B cell (primary cell): ENCODE measurements at regions not wholly inside any gene's neighbourhood (a gene's known extent, or its start where the extent isn't known, plus 50 kb on each side); places are given as distances from the start of the nearest gene placed in this dataset.

Experiments
- ATAC-seq: fragments of 200-7000 bp; cut with Tn5 transposase; one replicate; pipeline ENCODE4 v1.10.0; 2021; ENCODE audit warnings: low read depth, mild to moderate bottlenecking, moderate number of reproducible peaks, moderate library complexity
- CTCF ChIA-PET: fragments of 350-600 bp; sonication (Branson Sonifier 250); formaldehyde crosslinking; loops from one replicate; lab custom pipeline; 2021; ENCODE audit warnings: antibody characterized with exemption, inconsistent platforms; lab: Charles Lee
- POLR2A ChIA-PET: fragments of 350-600 bp; sonication (Branson Sonifier 250); formaldehyde crosslinking; loops from one replicate; lab custom pipeline; 2021; ENCODE audit warnings: antibody characterized with exemption; lab: Charles Lee
- DNase-seq: peaks from one replicate; pipeline ENCODE4 v3.0.0; 2013
- H2AFZ ChIP-seq: 2 replicates; pipeline ENCODE4 v1.6.1; 2012; ENCODE audit warnings: mild to moderate bottlenecking, low read depth, low read length; ENCODE audit not compliant: insufficient read depth, poor library complexity, severe bottlenecking
- H3K27ac ChIP-seq, 2 donors: 1 replicate in 1 of 2; 2 replicates in 1 of 2; pipeline ENCODE4 v1.5.1; 2012 to 2013; ENCODE audit warnings: low read length in 2 of 2, mild to moderate bottlenecking in 2 of 2, moderate library complexity in 1 of 2
- H3K27me3 ChIP-seq, 4 experiments: fragments of 200-600 bp in 1 of 4; sonication (generic) in 1 of 4; replicated peaks in 1 of 4; 1 replicate in 2 of 4; 2 replicates in 2 of 4; pipeline versions ENCODE4 v1.6.1 to v1.7.0; 2013 to 2016; ENCODE audit warnings: low read length in 3 of 4, mild to moderate bottlenecking in 2 of 4, mixed read lengths in 1 of 4, moderate library complexity in 1 of 4; ENCODE audit not compliant: insufficient read depth in 4 of 4, control insufficient read depth in 3 of 4; ENCODE audit errors: control extremely low read depth in 1 of 4
- H3K36me3 ChIP-seq, 2 experiments: replicated peaks in 1 of 2; 1 replicate in 1 of 2; 2 replicates in 1 of 2; pipeline versions ENCODE4 v1.6.1 to v1.7.1; 2013; ENCODE audit warnings: low read length in 1 of 2; ENCODE audit not compliant: insufficient read depth in 2 of 2, control insufficient read depth in 1 of 2; ENCODE audit errors: control extremely low read depth in 1 of 2, extremely low read depth in 1 of 2
- H3K4me1 ChIP-seq, 2 donors: fragments of 200-600 bp in 1 of 2; sonication (generic) in 1 of 2; 1 replicate in 1 of 2; 2 replicates in 1 of 2; pipeline versions ENCODE4 v1.5.1 to v1.6.1; 2013 to 2017; ENCODE audit warnings: low read length in 2 of 2; ENCODE audit not compliant: control insufficient read depth in 2 of 2, insufficient read depth in 2 of 2
- H3K4me2 ChIP-seq: replicated peaks from 2 replicates; pipeline ENCODE3; 2012; ENCODE audit warnings: mild to moderate bottlenecking, low read depth, low read length; ENCODE audit not compliant: poor library complexity, severe bottlenecking
- H3K4me3 ChIP-seq, 5 experiments: fragments of 200-600 bp in 1 of 5; sonication (generic) in 1 of 5; 1 replicate in 3 of 5; 2 replicates in 2 of 5; pipeline versions ENCODE4 v1.5.1 to v1.7.0; 2011 to 2016; ENCODE audit warnings: low read length in 4 of 5, mild to moderate bottlenecking in 4 of 5, low read depth in 2 of 5, control low read depth in 1 of 5, moderate library complexity in 1 of 5; ENCODE audit not compliant: insufficient read depth in 1 of 5; ENCODE audit errors: control extremely low read depth in 1 of 5, extremely low read depth in 1 of 5
- H3K79me2 ChIP-seq: fragments of 200-600 bp; sonication (generic); one replicate; pipeline ENCODE4 v1.6.0; 2016; ENCODE audit warnings: low read length; ENCODE audit not compliant: control insufficient read depth, insufficient read depth
- H3K9ac ChIP-seq: fragments of 200-600 bp; sonication (generic); 2 replicates; pipeline ENCODE4 v1.6.1; 2017; ENCODE audit warnings: mild to moderate bottlenecking, low read length, moderate library complexity
- H3K9me3 ChIP-seq, 3 donors: one replicate each; pipeline versions ENCODE4 v1.6.1 to v1.7.1; 2013; ENCODE audit warnings: low read length in 2 of 3; ENCODE audit not compliant: control insufficient read depth in 2 of 3, insufficient read depth in 1 of 3; ENCODE audit errors: control extremely low read depth in 1 of 3
- H4K20me1 ChIP-seq: 2 replicates; pipeline ENCODE4 v1.6.0; 2012; ENCODE audit warnings: mild to moderate bottlenecking, low read length; ENCODE audit not compliant: insufficient read depth, control insufficient read depth, poor library complexity, severe bottlenecking
- H3K27ac Mint-ChIP-seq: one replicate; pipeline ENCODE4 v1.8.0; 2021; ENCODE audit warnings: mixed read lengths
- H3K27me3 Mint-ChIP-seq: one replicate; pipeline ENCODE4 v1.8.0; 2021; ENCODE audit warnings: mixed read lengths
- H3K4me1 Mint-ChIP-seq: one replicate; pipeline ENCODE4 v1.8.0; 2021; ENCODE audit warnings: mixed read lengths
- H3K4me3 Mint-ChIP-seq: one replicate; pipeline ENCODE4 v1.8.0; 2021; ENCODE audit warnings: mixed read lengths
- H3K9me3 Mint-ChIP-seq: one replicate; pipeline ENCODE4 v1.8.0; 2022; ENCODE audit warnings: mixed read lengths; ENCODE audit not compliant: insufficient read depth
- EZH2 ChIP-seq: IDR thresholded peaks from 2 replicates; pipeline ENCODE4 v1.6.1; 2012; ENCODE audit warnings: borderline replicate concordance, low read depth, mild to moderate bottlenecking, moderate library complexity, low read length; ENCODE audit not compliant: insufficient read depth, poor library complexity, severe bottlenecking
- WGBS: methylation state at CpG from one replicate; pipeline ENCODE4 v1.1.5; 2013; ENCODE audit warnings: missing lambda C conversion rate; ENCODE audit not compliant: insufficient coverage; 5-methylcytosine and 5-hydroxymethylcytosine counted together
- intact Hi-C: fragments of 100-400 bp; cut with micrococcal nuclease; formaldehyde crosslinking; loops from one replicate; pipeline ENCODE4 v1.10.0; 2022
- TF ChIP-seq, protein P1 (sequence below): fragments of 200-600 bp; IDR thresholded peaks from one replicate; pipeline ENCODE4 v1.8.0; 2022; ENCODE audit warnings: antibody characterized with exemption, mild to moderate bottlenecking

- Mint-ChIP-seq H3K27me3 (peaks cover 3% of the 10 kb centered on the region), H3K4me3 (no peak overlapping the region), H3K27ac (no peak overlapping the region), H3K4me1 (no peaks in the 10 kb centered on the region), H3K9me3 (no peaks in the 10 kb centered on the region)
- Histone ChIP-seq H3K4me2 (no peak overlapping the region), H3K4me3 (no peak overlapping the region), H3K4me1 (no peaks in the 10 kb centered on the region), H3K79me2 (no peaks in the 10 kb centered on the region), H3K36me3 (no peaks in the 10 kb centered on the region), H3K9me3 (peaks cover 0 to 1% (median 0%) of the 10 kb centered on the region in 3 donors), H3K27ac (no peak overlapping the region), H4K20me1 (no peaks in the 10 kb centered on the region), H2AFZ (no peak overlapping the region), H3K27me3 (peaks cover 0 to 3% (median 1%) of the 10 kb centered on the region in 4 experiments), H3K9ac (no peak overlapping the region)
- POLR2A ChIA-PET = no interaction called here
- intact Hi-C loops = no loop called here
- WGBS = no CpG with 5 or more reads among the region's 2 CpGs
- DNase-seq (no peak), ATAC-seq (no peak)
- CTCF ChIA-PET = interaction anchor here (1.1 kb wide), 1 partner anchor 60 kb away, joined by 3 read pairs; no protein-coding TSS in a partner anchor
- TF ChIP-seq, protein P1, sequence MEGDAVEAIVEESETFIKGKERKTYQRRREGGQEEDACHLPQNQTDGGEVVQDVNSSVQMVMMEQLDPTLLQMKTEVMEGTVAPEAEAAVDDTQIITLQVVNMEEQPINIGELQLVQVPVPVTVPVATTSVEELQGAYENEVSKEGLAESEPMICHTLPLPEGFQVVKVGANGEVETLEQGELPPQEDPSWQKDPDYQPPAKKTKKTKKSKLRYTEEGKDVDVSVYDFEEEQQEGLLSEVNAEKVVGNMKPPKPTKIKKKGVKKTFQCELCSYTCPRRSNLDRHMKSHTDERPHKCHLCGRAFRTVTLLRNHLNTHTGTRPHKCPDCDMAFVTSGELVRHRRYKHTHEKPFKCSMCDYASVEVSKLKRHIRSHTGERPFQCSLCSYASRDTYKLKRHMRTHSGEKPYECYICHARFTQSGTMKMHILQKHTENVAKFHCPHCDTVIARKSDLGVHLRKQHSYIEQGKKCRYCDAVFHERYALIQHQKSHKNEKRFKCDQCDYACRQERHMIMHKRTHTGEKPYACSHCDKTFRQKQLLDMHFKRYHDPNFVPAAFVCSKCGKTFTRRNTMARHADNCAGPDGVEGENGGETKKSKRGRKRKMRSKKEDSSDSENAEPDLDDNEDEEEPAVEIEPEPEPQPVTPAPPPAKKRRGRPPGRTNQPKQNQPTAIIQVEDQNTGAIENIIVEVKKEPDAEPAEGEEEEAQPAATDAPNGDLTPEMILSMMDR = no peak
Measured at GRCh38 chr12:13422291-13422690, 225.8 kb downstream of the EMP1 start.

DNA sequence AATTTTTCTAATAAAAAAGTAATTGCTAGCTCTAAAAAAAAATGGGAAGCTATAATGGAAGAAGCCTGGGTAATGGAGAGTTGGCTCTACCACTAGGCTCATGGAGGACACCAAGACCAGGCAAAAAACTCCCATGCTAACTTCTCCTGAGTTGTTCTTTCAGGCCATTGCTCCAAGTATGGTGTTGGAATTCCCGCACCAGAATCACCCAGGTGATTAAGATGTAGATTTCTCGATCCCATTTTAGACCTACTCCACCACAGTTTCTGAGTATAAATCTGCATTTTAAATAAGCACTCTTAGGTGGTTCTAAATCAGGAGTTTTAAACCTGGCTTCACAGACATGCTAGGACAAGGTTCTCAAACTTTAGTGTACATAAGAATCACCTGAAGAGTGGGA, 221.0 kb downstream of the EMP1 start:
- no peak overlapping the region for H3K4me3 Mint-ChIP-seq
- H3K27ac ChIP-seq = no peak overlapping the region
- no peak overlapping the region for H3K4me3 ChIP-seq
- no peaks in the 10 kb centered on the region for H3K9me3 Mint-ChIP-seq
- H3K4me1 ChIP-seq = no peaks in the 10 kb centered on the region
- H3K4me1 Mint-ChIP-seq = no peaks in the 10 kb centered on the region
- no peaks in the 10 kb centered on the region for H3K27me3 ChIP-seq
- WGBS = no CpG with 5 or more reads among the region's 2 CpGs
- POLR2A ChIA-PET = no interaction called here
- no peak overlapping the region for H3K27ac Mint-ChIP-seq
- H3K79me2 ChIP-seq = no peaks in the 10 kb centered on the region
- no peak overlapping the region for H2AFZ ChIP-seq
- DNase-seq (no peak), ATAC-seq (no peak)
- intact Hi-C loops = no loop called here
- no peak overlapping the region for H3K4me2 ChIP-seq
- CTCF ChIA-PET = no interaction called here
- no peaks in the 10 kb centered on the region for H3K36me3 ChIP-seq
- H3K9ac ChIP-seq = no peak overlapping the region
- TF ChIP-seq, protein P1 = no peak
- TF ChIP-seq EZH2 = no peak
- no peaks in the 10 kb centered on the region for H4K20me1 ChIP-seq
- peaks cover 0 to 1% (median 0%) of the 10 kb centered on the region in 3 donors for H3K9me3 ChIP-seq
- H3K27me3 Mint-ChIP-seq = peaks cover 3% of the 10 kb centered on the region
